ENCODE measurements at regions not wholly inside any gene's neighbourhood (a gene's known extent, or its start where the extent isn't known, plus 50 kb on each side); places are given as distances from the start of the nearest gene placed in this dataset.

DNA sequence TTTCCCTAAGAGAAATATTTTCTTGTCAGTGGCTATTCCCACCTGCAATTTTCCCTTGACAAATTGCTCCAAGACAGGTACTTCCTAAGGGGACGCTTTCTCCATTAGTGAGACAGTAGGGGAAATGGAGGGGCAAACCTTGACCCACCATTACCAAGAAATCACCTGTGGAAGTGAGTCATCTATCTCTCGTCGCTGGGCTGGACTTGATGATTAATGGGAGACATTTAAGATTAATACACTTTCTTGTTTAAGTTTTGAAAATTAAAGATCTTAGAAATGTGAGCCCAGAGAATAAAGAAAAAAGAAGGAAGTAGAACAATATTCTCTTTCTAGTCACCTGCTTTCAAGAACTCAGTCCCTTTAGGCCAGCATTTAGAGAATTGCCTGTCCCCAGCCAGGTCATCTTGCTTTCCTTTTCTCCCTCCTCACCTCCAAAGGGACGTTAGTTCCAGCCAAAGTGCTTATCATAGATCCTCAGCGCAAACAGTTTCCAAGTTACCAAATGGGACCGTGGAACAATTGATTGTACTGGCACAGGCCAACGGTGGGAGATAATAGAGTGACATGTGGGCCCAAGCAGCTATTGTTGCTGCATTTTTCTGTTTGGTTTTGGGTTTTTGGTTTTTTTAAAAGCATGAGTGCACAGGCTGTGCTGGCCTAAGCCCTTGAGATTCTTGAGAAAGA, 284.4 kb downstream of the ENC1 start:
- no peaks in the 10 kb centered on the region for H3K79me1 ChIP-seq (ENCODE audit: low read depth, low read length)
- no peak overlapping the region for H4K91ac ChIP-seq (replicated peaks; ENCODE audit: insufficient read length, low read length)
- WGBS, 2 experiments (ENCODE audit: extremely low coverage in 1 of 2, insufficient coverage in 1 of 2, insufficient read length in 1 of 2, insufficient replicate concordance in 2 of 2, low coverage in 1 of 2, low lambda C conversion rate in 2 of 2, missing lambda C conversion rate in 1 of 2) = 90% methylated on average over 7 of the region's 7 CpGs; no CpG with 5 or more reads in 1 of the 2 experiments
- H3K36me3 ChIP-seq (ENCODE audit: control insufficient read depth in 2 of 4, insufficient read depth in 4 of 4, low read length in 3 of 4) = no peaks in the 10 kb centered on the region; a peak in 1 of 8 replicates
- H3K4ac ChIP-seq (replicated peaks; ENCODE audit: insufficient read length, low read depth, low read length) = no peak overlapping the region
- no peaks in the 10 kb centered on the region for H3K79me2 ChIP-seq (ENCODE audit: control insufficient read depth in 1 of 2, insufficient read depth in 2 of 2, low read length in 2 of 2)
- no peaks in the 10 kb centered on the region for H3K23me2 ChIP-seq (ENCODE audit: low read depth, low read length)
- no peak overlapping the region for H2BK120ac ChIP-seq (replicated peaks; ENCODE audit: low read depth, low read length)
- POLR2A ChIA-PET (ENCODE audit: partially characterized antibody) = no interaction called here
- H3K23ac ChIP-seq (ENCODE audit: insufficient read length) = no peak overlapping the region
- no peak overlapping the region for H2BK15ac ChIP-seq (ENCODE audit: low read length)
- no peak overlapping the region for H2BK5ac ChIP-seq (ENCODE audit: low read depth, low read length)
- FAIRE-seq (no peak), DNase-seq (ENCODE audit: low read depth in 1 of 2, low spot score in 2 of 2) (no peak)
- no peak overlapping the region for H3K14ac ChIP-seq (ENCODE audit: insufficient read length)
- TF ChIP-seq YY1 (IDR thresholded peaks at IDR 0.05; ENCODE audit: low read depth, low read length) = no peak
- TF ChIP-seq, protein P1, sequence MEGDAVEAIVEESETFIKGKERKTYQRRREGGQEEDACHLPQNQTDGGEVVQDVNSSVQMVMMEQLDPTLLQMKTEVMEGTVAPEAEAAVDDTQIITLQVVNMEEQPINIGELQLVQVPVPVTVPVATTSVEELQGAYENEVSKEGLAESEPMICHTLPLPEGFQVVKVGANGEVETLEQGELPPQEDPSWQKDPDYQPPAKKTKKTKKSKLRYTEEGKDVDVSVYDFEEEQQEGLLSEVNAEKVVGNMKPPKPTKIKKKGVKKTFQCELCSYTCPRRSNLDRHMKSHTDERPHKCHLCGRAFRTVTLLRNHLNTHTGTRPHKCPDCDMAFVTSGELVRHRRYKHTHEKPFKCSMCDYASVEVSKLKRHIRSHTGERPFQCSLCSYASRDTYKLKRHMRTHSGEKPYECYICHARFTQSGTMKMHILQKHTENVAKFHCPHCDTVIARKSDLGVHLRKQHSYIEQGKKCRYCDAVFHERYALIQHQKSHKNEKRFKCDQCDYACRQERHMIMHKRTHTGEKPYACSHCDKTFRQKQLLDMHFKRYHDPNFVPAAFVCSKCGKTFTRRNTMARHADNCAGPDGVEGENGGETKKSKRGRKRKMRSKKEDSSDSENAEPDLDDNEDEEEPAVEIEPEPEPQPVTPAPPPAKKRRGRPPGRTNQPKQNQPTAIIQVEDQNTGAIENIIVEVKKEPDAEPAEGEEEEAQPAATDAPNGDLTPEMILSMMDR (IDR thresholded peaks at IDR 0.05; ENCODE audit: control extremely low read depth in 1 of 3, insufficient read depth in 1 of 3, low read depth in 1 of 3, low read length in 3 of 3) = no peak
- no peak for TF ChIP-seq CTBP2 (IDR thresholded peaks at IDR 0.05; ENCODE audit: borderline replicate concordance, insufficient read depth, insufficient read length, low read length)
- no peak for TF ChIP-seq SIN3A (conservative IDR thresholded peaks at IDR 0.05 in 1 of 2, IDR thresholded peaks at IDR 0.05 in 1 of 2; ENCODE audit: low read depth in 1 of 2, low read length in 2 of 2)
- no peak for TF ChIP-seq SUZ12 (IDR thresholded peaks at IDR 0.05; ENCODE audit: low read length)
- TF ChIP-seq SP1 (IDR thresholded peaks at IDR 0.05; ENCODE audit: low read depth, low read length) = no peak
- no peak for TF ChIP-seq CHD2 (IDR thresholded peaks at IDR 0.05; ENCODE audit: low read length)
- TF ChIP-seq NANOG (IDR thresholded peaks at IDR 0.05; ENCODE audit: insufficient read depth, low read depth, low read length, poor library complexity, severe bottlenecking) = no peak
- TF ChIP-seq JUN (IDR thresholded peaks at IDR 0.05; ENCODE audit: low read depth, low read length) = no peak
- peak overlapping the region; percentile 29; the same call in 1 of the 2 replicates for H2AFZ ChIP-seq (ENCODE audit: low read length)
- H3K4me3 ChIP-seq (ENCODE audit: extremely low read depth in 1 of 4, insufficient read depth in 2 of 4, low read depth in 3 of 4, low read length in 4 of 4) = no peak overlapping the region
- H2AK5ac ChIP-seq (ENCODE audit: low read depth, low read length) = no peak overlapping the region
- no peaks in the 10 kb centered on the region for H4K20me1 ChIP-seq (replicated peaks in 1 of 2; ENCODE audit: control insufficient read depth in 1 of 2, insufficient read depth in 2 of 2, low read length in 2 of 2)
- no peak overlapping the region for H3K18ac ChIP-seq (ENCODE audit: extremely low read depth, low read length)
- no peak overlapping the region for H4K8ac ChIP-seq (ENCODE audit: extremely low read depth, insufficient read depth, low read length)
- CTCF ChIA-PET (ENCODE audit: partially characterized antibody) = no interaction called here
- H4K5ac ChIP-seq (ENCODE audit: insufficient read length, low read depth, low read length) = no peak overlapping the region
- H3K9me3 ChIP-seq (ENCODE audit: insufficient read depth in 2 of 2, low read depth in 1 of 2, low read length in 1 of 2) = peaks cover 3 to 6% of the 10 kb centered on the region in 2 experiments; a peak in 2 of 4 replicates
- no peak overlapping the region for H3K9ac ChIP-seq (replicated peaks in 1 of 4; ENCODE audit: extremely low read depth in 1 of 4, low read depth in 3 of 4, low read length in 3 of 4)
- H3K27ac ChIP-seq (ENCODE audit: low read depth, low read length) = no peak overlapping the region
- no peak overlapping the region for H3K56ac ChIP-seq (replicated peaks; ENCODE audit: insufficient read length, low read depth, low read length)
- no peak overlapping the region for H2BK20ac ChIP-seq (ENCODE audit: low read length)
- H2BK12ac ChIP-seq (ENCODE audit: low read depth, low read length) = no peak overlapping the region
- 0 out of 7 replicates have a peak, but pooled peaks cover 0 to 2% (median 0%) of the 10 kb centered on the region in 4 experiments for H3K4me1 ChIP-seq (replicated peaks in 1 of 4; ENCODE audit: control insufficient read depth in 3 of 4, insufficient read depth in 4 of 4, low read length in 3 of 4)
- no peaks in the 10 kb centered on the region for H3K27me3 ChIP-seq (replicated peaks in 1 of 4; ENCODE audit: control insufficient read depth in 3 of 4, extremely low read depth in 1 of 4, insufficient read depth in 3 of 4, low read length in 3 of 4)
- no peak overlapping the region for H3K4me2 ChIP-seq (ENCODE audit: insufficient read depth in 1 of 2, low read depth in 2 of 2, low read length in 2 of 2)
